ENCODE measurements at regions not wholly inside any gene's neighbourhood (a gene's known extent, or its start where the extent isn't known, plus 50 kb on each side); places are given as distances from the start of the nearest gene placed in this dataset.

- no peak for DNase-seq (ENCODE audit: extremely low read depth, low read depth)
- TF ChIP-seq, protein P1, sequence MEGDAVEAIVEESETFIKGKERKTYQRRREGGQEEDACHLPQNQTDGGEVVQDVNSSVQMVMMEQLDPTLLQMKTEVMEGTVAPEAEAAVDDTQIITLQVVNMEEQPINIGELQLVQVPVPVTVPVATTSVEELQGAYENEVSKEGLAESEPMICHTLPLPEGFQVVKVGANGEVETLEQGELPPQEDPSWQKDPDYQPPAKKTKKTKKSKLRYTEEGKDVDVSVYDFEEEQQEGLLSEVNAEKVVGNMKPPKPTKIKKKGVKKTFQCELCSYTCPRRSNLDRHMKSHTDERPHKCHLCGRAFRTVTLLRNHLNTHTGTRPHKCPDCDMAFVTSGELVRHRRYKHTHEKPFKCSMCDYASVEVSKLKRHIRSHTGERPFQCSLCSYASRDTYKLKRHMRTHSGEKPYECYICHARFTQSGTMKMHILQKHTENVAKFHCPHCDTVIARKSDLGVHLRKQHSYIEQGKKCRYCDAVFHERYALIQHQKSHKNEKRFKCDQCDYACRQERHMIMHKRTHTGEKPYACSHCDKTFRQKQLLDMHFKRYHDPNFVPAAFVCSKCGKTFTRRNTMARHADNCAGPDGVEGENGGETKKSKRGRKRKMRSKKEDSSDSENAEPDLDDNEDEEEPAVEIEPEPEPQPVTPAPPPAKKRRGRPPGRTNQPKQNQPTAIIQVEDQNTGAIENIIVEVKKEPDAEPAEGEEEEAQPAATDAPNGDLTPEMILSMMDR (IDR thresholded peaks at IDR 0.05; ENCODE audit: low read depth, low read length, missing control alignments): no peak
Measured at GRCh38 chr22:47739291-47740015, 977.0 kb downstream of the TBC1D22A start.

GRCh38 chr22:47738472-47739013 lies 976.1 kb downstream of the TBC1D22A start:
- no peak for DNase-seq (ENCODE audit: extremely low read depth, low read depth)
- TF ChIP-seq, protein P1 (IDR thresholded peaks at IDR 0.05; ENCODE audit: low read depth, low read length, missing control alignments): no peak
- H3K4me3 ChIP-seq (replicated peaks; ENCODE audit: low read depth, low read length): no peak overlapping the region

More at GRCh38 chr22:47739291-47740015, 977.0 kb downstream of the TBC1D22A start:
- H3K4me3 ChIP-seq (replicated peaks; ENCODE audit: low read depth, low read length): no peak overlapping the region

DNA sequence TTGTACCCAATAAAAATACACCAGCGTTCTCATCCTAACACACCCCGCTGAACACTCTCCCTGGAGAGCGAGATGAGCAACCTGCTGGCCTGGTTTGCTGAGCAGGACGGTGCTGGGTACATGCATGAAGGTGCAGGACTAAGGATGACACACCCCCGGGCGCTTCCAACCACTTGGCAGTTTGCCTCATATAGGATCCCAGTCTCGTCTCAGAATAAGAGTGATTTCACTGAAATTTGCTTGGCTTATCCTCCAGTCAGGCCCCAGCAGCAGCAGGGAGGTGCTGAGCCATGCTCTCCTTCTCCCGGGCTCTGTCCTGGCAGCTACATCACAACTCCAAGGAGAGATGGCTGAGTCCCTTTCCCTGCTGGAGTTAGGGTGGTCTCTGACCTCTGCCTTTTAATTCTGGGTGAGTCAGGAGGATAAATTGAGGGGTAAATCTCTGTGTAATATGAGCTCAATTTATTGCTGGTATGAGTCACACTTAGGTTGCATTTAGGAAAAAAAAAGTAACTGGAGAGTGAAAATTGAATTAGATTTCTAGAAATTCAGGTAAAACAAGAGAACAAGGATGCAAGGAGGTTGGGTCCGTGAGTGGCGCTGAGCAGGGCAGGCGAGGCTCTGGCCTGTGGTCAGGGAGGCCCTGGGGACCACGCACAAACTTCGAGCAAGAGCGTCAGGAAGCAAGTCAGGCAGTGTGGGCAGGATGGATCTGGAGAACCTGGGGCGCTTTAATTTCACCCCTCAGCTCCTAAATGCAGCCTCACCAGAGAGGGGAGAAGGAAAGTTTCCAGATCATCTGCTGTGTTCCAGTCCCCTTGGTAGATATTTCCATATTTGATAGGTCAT lies 974.0 kb downstream of the TBC1D22A start:
- TF ChIP-seq, protein P1 (IDR thresholded peaks at IDR 0.05; ENCODE audit: low read depth, low read length, missing control alignments): no peak
- no peak overlapping the region for H3K4me3 ChIP-seq (replicated peaks; ENCODE audit: low read depth, low read length)
- no peak for DNase-seq (ENCODE audit: extremely low read depth, low read depth)

DNA sequence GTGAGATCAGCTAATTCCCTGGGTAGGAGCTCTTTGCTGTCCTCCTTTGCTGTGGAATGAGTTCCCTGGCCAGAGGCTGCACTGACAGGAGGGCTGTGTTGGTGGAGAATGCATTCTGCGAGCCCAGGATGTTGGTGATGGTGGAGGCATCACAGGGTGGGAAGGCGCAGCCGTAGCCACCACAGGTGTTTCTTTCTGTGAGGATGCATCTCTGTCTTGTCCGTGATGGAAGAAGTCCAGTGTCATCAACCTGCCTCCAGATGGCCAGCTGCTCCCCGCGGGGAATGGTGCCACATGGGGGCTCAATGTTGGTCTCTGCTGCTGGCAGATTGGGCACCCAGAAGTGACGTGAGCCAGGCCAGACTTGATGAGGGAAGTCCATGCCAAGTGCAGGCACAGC lies 972.1 kb downstream of the TBC1D22A start:
- TF ChIP-seq, protein P1 (IDR thresholded peaks at IDR 0.05; ENCODE audit: low read depth, low read length, missing control alignments): no peak
- no peak for DNase-seq (ENCODE audit: extremely low read depth, low read depth)
- no peak overlapping the region for H3K4me3 ChIP-seq (replicated peaks; ENCODE audit: low read depth, low read length)

GRCh38 chr22:47727641-47728040 lies 965.2 kb downstream of the TBC1D22A start:
- TF ChIP-seq, protein P1 (IDR thresholded peaks at IDR 0.05; ENCODE audit: low read depth, low read length, missing control alignments): no peak
- H3K4me3 ChIP-seq (replicated peaks; ENCODE audit: low read depth, low read length): no peak overlapping the region
- no peak for DNase-seq (ENCODE audit: extremely low read depth, low read depth)

GRCh38 chr22:47724751-47725150 lies 962.3 kb downstream of the TBC1D22A start:
- H3K4me3 ChIP-seq (replicated peaks; ENCODE audit: low read depth, low read length): no peak overlapping the region
- TF ChIP-seq, protein P1 (IDR thresholded peaks at IDR 0.05; ENCODE audit: low read depth, low read length, missing control alignments): no peak
- no peak for DNase-seq (ENCODE audit: extremely low read depth, low read depth)
